ENCODE measurements at regions not wholly inside any gene's neighbourhood (a gene's known extent, or its start where the extent isn't known, plus 50 kb on each side); places are given as distances from the start of the nearest gene placed in this dataset.

- TF ChIP-seq CTCF (IDR thresholded peaks at IDR 0.05) (no peak), ZFX (IDR thresholded peaks at IDR 0.05; ENCODE audit: borderline replicate concordance) (no peak)
- H3K27ac ChIP-seq: no peak overlapping the region
Measured at GRCh38 chr4:162523171-162523570, 359.4 kb upstream of the FSTL5 start.

- TF ChIP-seq CTCF (IDR thresholded peaks at IDR 0.05): no peak
- TF ChIP-seq ZFX (IDR thresholded peaks at IDR 0.05; ENCODE audit: borderline replicate concordance): no peak
- no peak overlapping the region for H3K27ac ChIP-seq
Measured at GRCh38 chr4:162522724-162523123, 358.9 kb upstream of the FSTL5 start.

GRCh38 chr4:162510937-162511336 is 347.1 kb upstream of the FSTL5 start:
- H3K27ac ChIP-seq: no peak overlapping the region
- TF ChIP-seq CTCF (IDR thresholded peaks at IDR 0.05) (no peak), ZFX (IDR thresholded peaks at IDR 0.05; ENCODE audit: borderline replicate concordance) (no peak)

GRCh38 chr4:162510115-162510514 is 346.3 kb upstream of the FSTL5 start:
- TF ChIP-seq ZFX (IDR thresholded peaks at IDR 0.05; ENCODE audit: borderline replicate concordance) (no peak), CTCF (IDR thresholded peaks at IDR 0.05) (no peak)
- no peak overlapping the region for H3K27ac ChIP-seq

- TF ChIP-seq CTCF (IDR thresholded peaks at IDR 0.05) (no peak), ZFX (IDR thresholded peaks at IDR 0.05; ENCODE audit: borderline replicate concordance) (no peak)
Measured at GRCh38 chr4:162509333-162509732, 345.5 kb upstream of the FSTL5 start.

GRCh38 chr4:162506253-162506652 is 342.5 kb upstream of the FSTL5 start:
- H3K27ac ChIP-seq: no peak overlapping the region
- no peak for TF ChIP-seq CTCF (IDR thresholded peaks at IDR 0.05)
- no peak for TF ChIP-seq ZFX (IDR thresholded peaks at IDR 0.05; ENCODE audit: borderline replicate concordance)

More at GRCh38 chr4:162509333-162509732, 345.5 kb upstream of the FSTL5 start:
- no peak overlapping the region for H3K27ac ChIP-seq

GRCh38 chr4:162503868-162504267 is 340.1 kb upstream of the FSTL5 start:
- no peak overlapping the region for H3K27ac ChIP-seq
- no peak for TF ChIP-seq CTCF (IDR thresholded peaks at IDR 0.05)
- no peak for TF ChIP-seq ZFX (IDR thresholded peaks at IDR 0.05; ENCODE audit: borderline replicate concordance)

Data from 22Rv1 (cell line).